GM19452 (cell line): ENCODE measurements at regions not wholly inside any gene's neighbourhood (a gene's known extent, or its start where the extent isn't known, plus 50 kb on each side); places are given as distances from the start of the nearest gene placed in this dataset.
A peak's percentile ranks its signal among the peaks of the same experiment; 100 is the strongest.
"Not testable (repeated sequence)": the region's sequence is repeated elsewhere in the genome, so short reads cannot be mapped to it uniquely, and the experiment has no call there.

Experiments used
- ATAC-seq: cut with Tn5 transposase; IDR thresholded peaks from one replicate; pipeline ENCODE4 v1.9.1; 2021; ENCODE audit not compliant: unreplicated experiment

DNA sequence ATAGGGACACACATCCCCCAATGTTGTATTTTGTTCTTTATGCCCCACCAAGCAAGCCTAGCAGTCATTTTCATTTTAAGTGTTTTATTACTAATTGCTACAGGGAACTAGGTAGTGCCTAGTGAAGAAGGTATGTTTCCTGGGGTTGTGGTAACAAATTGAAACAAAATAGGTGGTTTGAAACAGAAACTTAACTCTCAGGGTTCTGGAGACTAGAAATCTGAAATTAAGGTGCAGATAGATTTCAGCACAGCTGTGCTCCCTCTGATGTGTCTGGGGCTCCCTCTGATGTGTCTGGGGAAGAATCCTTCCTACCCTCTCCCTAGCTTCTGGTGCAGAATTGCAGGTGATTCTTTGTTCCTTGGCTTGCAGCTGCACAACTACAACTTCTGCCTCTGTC, 390.1 kb downstream of the ZFHX3 start:
- peak; percentile 89 for ATAC-seq

DNA sequence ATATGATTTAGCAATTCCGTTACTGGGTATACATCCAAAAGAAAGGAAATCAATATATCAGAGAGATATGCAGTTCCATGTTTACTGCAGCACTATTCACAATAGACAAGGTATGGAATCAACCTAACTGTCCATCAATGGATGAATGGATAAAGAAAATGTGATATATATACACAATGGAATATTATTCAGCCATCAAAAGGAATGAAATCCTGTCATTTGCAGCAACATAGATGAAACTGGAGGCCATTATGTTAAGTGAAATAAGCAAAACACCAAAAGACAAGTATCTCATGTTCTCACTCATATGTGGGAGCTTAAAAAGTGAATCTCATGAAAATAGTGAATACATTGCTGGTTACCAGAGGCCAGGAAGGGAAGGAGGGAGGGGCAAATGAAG, 390.8 kb downstream of the ZFHX3 start:
- no peak for ATAC-seq

DNA sequence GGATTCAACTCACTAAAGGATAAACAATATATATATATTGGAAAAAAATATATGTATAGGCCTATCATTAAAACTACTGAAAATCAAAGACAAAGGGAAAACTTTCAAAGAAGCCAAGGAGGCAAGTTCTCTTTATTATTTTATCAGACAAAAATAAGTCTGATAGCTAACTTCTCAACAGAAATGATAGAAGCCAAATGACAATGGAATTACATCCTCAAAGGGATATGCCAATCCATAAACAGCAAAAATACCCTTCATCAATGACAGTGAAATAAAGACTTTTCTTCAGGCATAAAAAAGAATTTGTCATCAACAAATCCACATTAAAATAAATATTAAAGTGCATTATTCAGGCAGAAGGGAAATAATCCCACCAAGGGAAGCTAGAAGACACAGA, 393.4 kb downstream of the ZFHX3 start:
- no peak for ATAC-seq

- ATAC-seq, result no peak
Observed at GRCh38 chr16:72649254-72649944, 398.5 kb downstream of the ZFHX3 start.

- ATAC-seq, result no peak
Observed at GRCh38 chr16:72646615-72647014, 401.3 kb downstream of the ZFHX3 start.

DNA sequence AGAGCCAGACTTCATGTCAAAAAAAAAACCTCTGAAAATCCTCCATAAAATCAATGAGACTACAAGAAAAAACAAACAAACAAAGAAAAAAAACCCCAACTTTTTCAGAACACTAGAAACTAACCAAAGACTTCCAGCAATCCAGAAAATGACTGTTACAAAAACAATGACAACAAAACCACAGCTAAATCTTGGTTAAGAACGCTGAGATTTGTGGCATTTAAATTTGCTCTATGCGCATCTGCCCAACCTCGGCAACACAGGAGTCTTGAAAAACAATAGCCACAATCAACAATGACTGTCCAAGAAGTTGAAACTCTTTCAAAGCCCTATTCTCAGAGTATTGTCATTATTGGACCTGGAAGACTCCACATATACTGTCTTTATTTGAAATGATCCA, 402.4 kb downstream of the ZFHX3 start:
- no peak for ATAC-seq

- ATAC-seq, result no peak
Observed at GRCh38 chr16:72644911-72645310, 403.0 kb downstream of the ZFHX3 start.

DNA sequence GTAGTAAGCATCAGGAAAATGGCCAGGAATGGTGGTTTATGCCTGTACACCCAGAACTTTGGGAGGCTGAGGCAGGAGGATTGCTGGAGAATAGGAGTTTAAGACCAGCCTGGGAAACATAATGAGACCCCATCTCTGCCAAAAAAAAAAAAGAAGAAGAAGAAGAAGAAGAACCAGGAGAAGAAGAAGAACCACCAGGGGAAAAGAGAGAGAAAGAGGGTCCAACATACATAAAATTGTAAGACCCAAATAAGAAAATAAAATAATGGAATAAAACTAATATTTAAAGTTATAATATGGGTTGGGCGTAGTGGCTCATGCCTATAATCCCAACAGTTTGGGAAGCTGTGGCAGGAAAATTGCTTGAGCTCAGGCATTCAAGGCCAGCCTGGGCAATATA, 408.4 kb downstream of the ZFHX3 start:
- ATAC-seq, result no peak

- no peak for ATAC-seq
Observed at GRCh38 chr16:72637306-72637705, 410.6 kb downstream of the ZFHX3 start.

DNA sequence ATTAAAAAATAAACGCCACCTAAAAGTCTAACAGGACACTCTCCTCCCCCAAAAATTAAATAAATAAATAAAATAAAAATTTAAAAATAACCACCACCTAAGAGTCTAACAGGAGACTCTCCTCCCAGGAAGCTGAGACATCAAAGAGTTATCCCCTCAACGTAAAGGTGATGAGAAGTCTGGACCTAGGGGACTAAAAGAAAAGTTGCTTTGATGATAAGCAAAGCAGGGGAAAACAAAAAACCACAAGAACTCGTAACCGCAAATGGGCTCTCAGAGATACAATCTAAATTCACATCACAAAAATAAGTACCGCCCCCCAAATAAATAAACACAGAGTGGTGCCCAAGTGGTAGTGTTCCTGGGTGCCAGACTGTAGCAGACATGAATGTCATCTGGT, 412.2 kb downstream of the ZFHX3 start:
- no peak for ATAC-seq

DNA sequence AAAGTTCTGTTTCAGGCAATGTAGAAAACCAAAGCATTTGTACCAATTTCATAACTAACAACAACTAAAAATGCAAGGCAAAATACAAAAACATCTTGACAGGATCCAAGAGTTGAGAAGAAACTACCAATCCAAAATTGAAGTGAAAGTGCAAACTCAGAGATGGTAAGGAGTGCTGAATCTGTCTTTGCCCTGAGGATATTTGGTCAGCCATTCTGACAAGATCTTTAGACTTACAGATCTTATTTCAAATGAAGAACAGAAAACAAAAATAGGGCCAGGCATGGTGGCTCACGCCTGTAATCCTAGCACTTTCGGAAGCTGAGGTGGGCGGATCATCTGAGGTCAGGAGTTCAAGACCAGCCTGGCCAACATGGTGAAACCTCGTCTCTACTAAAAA, 412.8 kb downstream of the ZFHX3 start:
- no peak for ATAC-seq

- not testable (repeated sequence) for ATAC-seq
Observed at GRCh38 chr16:72627182-72627896, 420.6 kb downstream of the ZFHX3 start.

- no peak for ATAC-seq
Observed at GRCh38 chr16:72626623-72627022, 421.3 kb downstream of the ZFHX3 start.

DNA sequence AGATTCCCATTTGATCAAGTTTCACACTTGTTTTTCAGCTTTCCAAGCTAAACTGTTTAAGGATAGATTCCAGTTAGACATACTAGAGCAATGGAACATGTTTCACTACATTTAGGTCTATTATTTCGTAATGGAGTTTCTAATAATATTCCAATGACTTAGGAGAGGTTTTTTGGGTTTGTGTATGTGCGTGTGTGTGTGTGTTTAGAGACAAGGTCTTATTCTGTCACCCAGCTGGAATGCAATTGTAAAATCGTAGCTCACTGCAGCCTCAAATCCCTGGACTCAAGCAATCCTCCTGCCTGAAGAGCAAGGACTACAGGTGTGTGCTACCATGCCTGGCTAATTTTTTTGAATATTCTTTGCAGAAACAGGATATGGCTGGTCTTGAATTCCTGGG, 426.3 kb downstream of the ZFHX3 start:
- ATAC-seq, result no peak

- ATAC-seq, result no peak
Observed at GRCh38 chr16:72620853-72621252, 427.1 kb downstream of the ZFHX3 start.

DNA sequence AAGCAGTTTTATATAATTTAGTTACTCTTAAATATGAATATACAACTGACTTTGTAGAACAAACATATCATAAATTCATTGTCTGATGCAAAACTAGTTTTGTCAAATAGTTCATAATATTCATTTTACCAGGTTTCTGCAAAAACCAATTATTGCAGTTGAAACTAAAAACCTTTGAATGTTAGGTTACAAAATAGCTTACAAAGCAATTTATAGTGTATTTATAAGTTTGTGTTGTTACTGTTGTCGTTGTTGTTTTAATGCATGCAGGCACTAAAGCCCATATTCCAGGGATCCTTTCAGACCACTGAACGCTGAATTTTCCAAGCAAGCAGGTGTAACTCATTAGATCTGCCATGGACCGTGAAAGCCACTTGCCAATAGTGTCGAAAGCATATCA, 427.6 kb downstream of the ZFHX3 start:
- no peak for ATAC-seq

DNA sequence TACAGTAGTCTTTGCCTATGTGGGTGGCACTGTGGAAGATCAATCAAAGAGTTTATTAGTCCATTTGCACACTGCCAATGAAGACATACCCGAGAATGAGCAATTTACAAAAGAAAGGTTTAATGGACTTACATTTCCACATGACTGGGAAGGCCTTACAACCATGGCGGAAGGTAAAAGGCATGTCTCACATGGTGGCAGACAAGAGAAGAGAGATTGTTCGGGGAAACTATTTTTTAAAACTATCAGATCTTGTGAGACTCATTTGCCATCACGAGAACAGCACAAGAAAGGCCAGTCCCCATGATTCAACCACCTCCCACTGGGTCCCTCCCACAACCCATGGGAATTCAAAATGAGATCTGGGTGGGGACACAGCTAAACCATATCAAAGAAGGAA, 432.1 kb downstream of the ZFHX3 start:
- ATAC-seq, result no peak

GRCh38 chr16:72612718-72613117, 435.2 kb downstream of the ZFHX3 start:
- ATAC-seq, result no peak

DNA sequence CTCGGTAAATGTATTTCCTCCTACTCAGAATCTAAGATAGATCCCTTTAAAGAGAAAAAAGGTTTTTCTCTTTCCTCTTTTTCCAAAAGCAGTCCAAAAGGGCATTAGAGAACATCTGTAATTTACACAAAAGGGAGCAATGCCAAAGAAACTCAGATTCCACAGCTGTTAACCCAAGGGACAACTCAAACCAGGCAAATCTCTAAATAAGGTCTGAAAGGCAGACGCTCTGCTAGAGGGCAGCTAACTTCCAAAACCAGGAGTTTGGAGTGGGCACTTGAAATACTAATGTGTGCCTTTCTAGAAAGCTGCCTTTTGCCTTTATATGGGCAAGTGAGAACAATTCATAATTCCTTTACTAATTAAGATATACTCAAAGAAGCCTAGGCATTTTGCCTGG, 435.7 kb downstream of the ZFHX3 start:
- ATAC-seq, result no peak

DNA sequence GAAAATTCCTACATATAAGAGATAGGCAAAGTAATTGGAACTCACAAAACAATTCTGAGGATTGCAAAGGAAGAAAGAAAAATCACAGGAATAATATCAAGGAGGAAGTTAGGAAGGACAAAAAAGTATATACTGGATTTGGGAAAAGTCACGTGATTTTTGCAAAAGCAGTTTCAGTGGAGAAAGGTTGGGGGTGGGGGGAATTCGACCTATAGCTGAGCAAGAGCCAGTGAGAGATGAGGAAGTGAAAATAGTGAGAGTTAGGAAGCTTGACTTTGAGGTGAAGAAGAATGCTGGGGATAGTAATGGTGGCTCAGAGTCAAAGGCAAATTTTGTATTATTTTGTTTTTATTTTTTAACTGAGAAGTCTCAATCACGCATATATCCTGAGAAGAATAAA, 438.0 kb upstream of the PMFBP1 start:
- ATAC-seq, result no peak

GRCh38 chr16:72609066-72609465, 437.1 kb upstream of the PMFBP1 start:
- no peak for ATAC-seq

DNA sequence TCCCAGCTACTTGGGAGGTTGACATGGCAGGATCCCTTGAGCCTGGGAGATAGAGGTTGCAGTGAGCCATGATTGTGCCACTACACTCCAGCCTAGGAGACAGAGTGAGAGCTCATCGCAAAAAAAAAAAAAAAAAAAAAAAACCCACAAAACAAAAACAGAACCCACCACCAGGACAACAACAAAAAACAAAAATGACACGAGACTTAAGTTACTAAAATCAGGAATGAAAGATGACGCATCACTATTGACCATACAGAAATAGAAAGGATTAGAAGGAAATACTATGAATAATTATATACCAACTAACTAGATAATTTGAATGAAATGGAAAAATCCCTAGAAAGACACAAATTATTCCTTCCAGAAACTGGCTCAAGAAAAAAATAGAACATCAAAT, 432.4 kb upstream of the PMFBP1 start:
- peak; percentile 62 for ATAC-seq

DNA sequence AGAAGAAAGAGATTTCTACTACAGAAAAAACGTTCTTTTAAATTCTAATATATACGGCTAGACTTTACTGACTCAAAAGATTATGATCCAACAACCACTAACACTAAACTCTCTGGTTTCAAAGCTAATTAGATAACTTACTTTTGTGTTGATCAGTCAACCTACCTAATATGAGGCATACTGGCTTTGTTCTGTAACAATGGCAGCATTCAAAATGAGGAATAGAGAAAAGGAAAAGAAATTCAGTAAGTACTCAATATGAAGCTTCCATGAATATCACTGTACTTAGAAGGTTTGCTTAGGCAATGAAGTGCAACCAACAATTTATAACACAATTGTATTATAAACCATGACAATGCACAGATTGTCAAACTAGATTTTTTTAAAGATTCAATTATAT, 430.5 kb upstream of the PMFBP1 start:
- ATAC-seq, result no peak
